D721Med (cell line): ENCODE measurements at regions not wholly inside any gene's neighbourhood (a gene's known extent, or its start where the extent isn't known, plus 50 kb on each side); places are given as distances from the start of the nearest gene placed in this dataset.

Experiments
- DNase-seq: peaks from one replicate; pipeline ENCODE4 v3.0.0; 2011; ENCODE audit warnings: low spot score; ENCODE audit not compliant: insufficient read length
- FAIRE-seq: peaks from 2 replicates; lab custom pipeline; 2011; peaks lifted over from hg19 to GRCh38; lab: Jason Lieb, UNC
- TF ChIP-seq, protein P1 (sequence below): IDR thresholded peaks from 2 replicates; pipeline ENCODE4 v1.5.1; 2012; ENCODE audit warnings: mild to moderate bottlenecking, control low read depth; ENCODE audit not compliant: insufficient read depth; ENCODE audit errors: missing control alignments

DNA sequence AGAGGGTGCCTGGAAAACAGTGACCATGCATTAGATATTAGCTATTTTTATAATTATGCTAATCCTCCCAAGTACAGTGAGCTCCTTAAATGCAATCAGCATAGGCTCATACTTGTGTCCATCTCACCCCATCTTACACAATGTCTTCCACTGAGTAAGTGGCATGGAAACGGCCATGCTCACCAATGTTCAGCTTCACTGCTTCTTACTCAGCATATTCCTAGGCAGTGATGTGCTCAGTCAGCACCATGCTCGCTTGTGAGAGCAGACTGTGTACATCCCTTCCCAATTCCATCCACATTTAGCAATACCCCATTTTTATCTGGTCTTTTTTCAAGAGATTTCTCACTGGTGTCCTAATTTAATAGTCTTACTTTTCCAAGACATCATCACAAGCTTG is 454.8 kb upstream of the SOX9 start:
- TF ChIP-seq, protein P1, sequence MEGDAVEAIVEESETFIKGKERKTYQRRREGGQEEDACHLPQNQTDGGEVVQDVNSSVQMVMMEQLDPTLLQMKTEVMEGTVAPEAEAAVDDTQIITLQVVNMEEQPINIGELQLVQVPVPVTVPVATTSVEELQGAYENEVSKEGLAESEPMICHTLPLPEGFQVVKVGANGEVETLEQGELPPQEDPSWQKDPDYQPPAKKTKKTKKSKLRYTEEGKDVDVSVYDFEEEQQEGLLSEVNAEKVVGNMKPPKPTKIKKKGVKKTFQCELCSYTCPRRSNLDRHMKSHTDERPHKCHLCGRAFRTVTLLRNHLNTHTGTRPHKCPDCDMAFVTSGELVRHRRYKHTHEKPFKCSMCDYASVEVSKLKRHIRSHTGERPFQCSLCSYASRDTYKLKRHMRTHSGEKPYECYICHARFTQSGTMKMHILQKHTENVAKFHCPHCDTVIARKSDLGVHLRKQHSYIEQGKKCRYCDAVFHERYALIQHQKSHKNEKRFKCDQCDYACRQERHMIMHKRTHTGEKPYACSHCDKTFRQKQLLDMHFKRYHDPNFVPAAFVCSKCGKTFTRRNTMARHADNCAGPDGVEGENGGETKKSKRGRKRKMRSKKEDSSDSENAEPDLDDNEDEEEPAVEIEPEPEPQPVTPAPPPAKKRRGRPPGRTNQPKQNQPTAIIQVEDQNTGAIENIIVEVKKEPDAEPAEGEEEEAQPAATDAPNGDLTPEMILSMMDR: no peak
- DNase-seq (no peak), FAIRE-seq (no peak)

DNA sequence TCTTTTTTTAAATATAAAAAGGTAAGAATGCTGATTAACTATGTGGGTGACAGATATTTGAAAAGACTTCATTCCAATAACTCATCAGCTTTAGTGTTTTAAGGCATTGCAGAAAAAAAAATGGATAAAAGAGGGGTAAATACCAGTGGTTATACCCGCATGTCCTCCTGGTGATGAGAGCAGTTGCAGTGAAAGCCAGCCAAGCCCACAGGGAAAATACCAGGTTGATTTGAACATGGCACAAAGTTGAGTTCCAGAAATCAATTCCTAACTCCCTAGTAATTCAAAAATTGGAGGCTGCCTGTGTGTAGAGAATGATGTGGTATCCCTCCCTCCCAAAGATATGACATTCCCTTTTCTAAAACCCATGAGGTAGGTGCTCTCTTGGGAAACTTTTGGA is 453.2 kb upstream of the SOX9 start:
- FAIRE-seq (no peak), DNase-seq (no peak)
- TF ChIP-seq, protein P1: no peak

DNA sequence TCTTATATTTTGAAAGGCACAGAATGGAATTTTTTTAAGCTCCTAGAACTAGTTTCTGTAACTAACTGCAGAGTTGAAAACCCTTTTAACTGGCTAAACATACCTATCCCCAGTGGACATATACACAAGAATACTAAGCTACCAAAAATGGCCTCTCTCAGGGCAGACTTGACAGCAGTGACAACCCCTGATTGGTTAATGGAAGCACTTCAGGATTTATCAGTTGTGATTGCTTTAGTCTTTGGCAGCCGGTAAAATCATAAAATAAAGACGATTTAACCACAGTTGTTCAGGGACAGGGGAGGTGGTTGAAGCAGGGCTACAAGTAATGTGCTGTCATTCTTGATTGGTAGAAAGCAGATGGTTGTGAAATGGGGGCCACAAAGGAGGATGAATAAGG is 452.0 kb upstream of the SOX9 start:
- DNase-seq (no peak), FAIRE-seq (no peak)
- TF ChIP-seq, protein P1: no peak

DNA sequence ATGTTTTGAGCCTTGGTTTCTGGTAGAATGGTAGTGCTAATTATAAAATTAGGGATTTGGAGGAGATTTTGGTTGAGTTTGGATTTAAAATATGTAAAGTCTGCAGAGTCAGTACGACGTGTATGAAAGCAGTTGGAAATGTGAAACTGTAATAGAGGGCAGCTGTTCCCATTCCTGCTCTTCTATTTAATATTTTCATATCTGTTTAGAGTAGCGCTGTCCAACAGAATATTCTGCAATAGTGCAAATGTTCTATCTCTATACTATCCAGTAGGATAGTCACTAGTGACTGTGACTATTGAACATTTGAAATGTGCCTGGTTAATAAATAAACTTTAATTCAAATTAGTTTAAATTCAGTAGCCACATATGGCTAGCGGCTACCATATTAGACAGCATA is 443.4 kb upstream of the SOX9 start:
- TF ChIP-seq, protein P1: no peak
- FAIRE-seq (no peak), DNase-seq (no peak)

DNA sequence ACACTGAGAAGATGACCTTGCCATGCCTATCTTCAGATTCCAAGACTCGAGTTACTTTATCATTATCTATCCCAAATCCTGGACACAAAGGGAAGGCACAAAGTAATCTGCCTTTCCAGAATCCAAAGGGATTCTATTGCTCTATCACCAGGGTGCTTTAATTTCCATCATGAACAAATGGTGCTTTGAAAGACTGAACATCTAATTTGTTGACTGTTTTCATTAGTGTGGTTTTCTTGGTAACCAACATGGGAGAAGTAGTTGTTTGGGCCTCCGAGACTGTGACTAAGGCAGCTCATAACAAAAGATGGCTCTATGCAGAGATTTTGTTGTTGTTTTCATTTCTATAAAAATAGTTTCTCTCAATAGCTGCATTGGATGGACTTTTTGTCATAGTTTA is 441.0 kb upstream of the SOX9 start:
- DNase-seq (no peak), FAIRE-seq (no peak)
- TF ChIP-seq, protein P1: no peak

DNA sequence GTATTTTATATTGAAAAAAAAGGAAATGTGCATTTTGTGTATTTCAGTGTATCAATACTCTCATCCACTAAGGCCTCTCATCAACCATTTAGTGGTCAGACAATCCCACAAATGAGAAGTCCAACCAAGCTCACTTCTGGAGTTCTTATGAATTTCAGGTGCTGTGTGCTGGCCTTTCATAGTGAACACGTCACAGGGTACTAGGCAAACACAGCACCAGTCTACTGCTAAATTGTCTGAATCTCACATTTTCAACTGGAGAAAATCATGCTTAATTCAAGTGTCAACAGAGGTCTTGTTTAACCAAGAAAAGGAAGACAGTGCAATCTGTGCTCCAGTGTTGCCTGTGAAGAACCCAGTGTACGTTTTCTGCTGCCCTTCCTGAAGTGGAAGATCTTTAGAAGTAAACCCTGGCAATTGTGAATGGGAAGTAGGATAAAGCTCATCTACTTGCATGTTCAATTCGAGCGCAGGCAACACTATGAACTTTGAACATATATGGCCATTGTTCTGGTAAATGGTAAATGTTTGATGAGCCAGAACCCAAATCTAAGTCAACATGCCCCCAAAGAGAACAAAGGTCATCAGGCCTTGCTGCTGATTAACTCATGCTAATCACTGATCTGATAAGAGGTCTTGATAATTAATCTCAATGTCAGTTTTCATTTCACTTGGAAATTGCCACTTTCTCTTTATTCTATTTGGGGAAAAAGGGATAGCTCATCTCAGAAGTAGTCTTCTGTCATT is 439.2 kb upstream of the SOX9 start:
- TF ChIP-seq, protein P1: no peak
- DNase-seq: no peak
- FAIRE-seq: no peak

DNA sequence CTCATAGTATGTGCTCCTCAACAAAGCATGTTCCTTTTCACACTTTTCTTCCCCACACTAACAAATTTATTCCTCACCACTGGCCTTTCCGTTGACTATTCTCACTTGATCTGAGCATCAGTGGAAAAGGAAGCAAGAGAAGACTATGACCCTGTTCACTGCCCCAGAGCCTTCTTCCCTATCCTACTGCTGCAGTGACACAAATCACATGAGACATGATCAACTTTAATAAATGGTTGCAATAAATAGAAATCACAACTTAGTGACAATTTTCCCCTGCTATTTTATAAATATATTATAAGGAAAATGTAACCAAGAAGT is 438.7 kb upstream of the SOX9 start:
- TF ChIP-seq, protein P1: no peak
- FAIRE-seq (no peak), DNase-seq (no peak)
